ENCODE measurements at regions not wholly inside any gene's neighbourhood (a gene's known extent, or its start where the extent isn't known, plus 50 kb on each side); places are given as distances from the start of the nearest gene placed in this dataset.

DNA sequence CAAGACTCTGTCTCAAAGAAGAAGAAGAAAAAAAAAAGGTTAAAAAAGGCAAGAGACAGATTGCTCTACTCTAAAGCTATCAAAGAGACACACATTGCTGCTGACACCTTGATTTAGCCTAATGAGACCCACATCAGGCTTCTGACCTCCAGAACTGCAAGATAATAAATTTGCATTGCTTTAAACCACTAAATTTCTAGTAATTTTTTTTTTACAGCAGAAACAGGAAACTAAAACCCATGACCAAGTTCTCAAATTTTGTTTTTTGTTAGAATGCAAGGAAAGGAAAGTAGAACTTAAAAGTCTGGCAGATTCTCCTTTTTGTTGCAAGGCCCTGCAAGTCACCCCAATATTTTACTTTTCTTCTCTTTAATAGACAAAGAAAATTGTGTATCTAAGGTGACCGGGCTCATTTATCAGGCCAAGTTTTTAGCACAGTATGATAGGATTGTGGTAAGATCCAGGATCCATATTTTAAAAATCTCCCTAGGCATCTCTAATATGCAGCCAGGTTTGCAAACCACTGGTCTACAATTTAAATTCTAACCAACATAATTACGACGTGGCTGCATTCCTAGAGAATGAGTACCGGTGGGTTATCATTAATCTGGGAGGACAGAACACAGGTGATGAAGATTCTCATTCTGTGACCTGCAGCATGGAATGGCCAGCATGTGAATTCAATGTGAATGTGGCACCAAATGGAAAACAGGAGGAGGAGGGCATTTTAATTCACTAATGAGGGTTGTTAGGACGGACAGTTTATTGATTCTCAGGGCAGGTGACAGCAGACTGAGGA lies 56.7 kb upstream of the MED4 start:
- peaks cover 0 to 4% (median 0%) of the 10 kb centered on the region in 5 donors for H3K4me1 ChIP-seq (ENCODE audit: control insufficient read depth in 5 of 5, insufficient read depth in 5 of 5, low read length in 5 of 5)
- TF ChIP-seq, protein P1, sequence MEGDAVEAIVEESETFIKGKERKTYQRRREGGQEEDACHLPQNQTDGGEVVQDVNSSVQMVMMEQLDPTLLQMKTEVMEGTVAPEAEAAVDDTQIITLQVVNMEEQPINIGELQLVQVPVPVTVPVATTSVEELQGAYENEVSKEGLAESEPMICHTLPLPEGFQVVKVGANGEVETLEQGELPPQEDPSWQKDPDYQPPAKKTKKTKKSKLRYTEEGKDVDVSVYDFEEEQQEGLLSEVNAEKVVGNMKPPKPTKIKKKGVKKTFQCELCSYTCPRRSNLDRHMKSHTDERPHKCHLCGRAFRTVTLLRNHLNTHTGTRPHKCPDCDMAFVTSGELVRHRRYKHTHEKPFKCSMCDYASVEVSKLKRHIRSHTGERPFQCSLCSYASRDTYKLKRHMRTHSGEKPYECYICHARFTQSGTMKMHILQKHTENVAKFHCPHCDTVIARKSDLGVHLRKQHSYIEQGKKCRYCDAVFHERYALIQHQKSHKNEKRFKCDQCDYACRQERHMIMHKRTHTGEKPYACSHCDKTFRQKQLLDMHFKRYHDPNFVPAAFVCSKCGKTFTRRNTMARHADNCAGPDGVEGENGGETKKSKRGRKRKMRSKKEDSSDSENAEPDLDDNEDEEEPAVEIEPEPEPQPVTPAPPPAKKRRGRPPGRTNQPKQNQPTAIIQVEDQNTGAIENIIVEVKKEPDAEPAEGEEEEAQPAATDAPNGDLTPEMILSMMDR (IDR thresholded peaks at IDR 0.05; ENCODE audit: control extremely low read depth, extremely low read depth): no peak
- WGBS, 2 donors: 47 to 65% methylated on average over 5 of the region's 5 CpGs
- no peaks in the 10 kb centered on the region for H3K36me3 ChIP-seq (ENCODE audit: control insufficient read depth in 4 of 4, insufficient read depth in 4 of 4, low read length in 4 of 4)
- no peak overlapping the region for H3K4me3 ChIP-seq
- no peak for DNase-seq
- ATAC-seq (ENCODE audit: insufficient read depth, low FRiP score): no peak
- H3K27ac ChIP-seq (ENCODE audit: low read depth in 1 of 2, low read length in 1 of 2): no peak overlapping the region
- no peak overlapping the region for H3K9ac ChIP-seq (ENCODE audit: insufficient read depth in 1 of 2, low read length in 2 of 2)
- H3K9me3 ChIP-seq (ENCODE audit: control insufficient read depth in 4 of 4, insufficient read depth in 3 of 4, low read length in 3 of 4): peaks cover 0 to 2% (median 0%) of the 10 kb centered on the region in 4 donors
- H3K27me3 ChIP-seq (ENCODE audit: control insufficient read depth in 3 of 3, insufficient read depth in 3 of 3, low read length in 2 of 3): no peaks in the 10 kb centered on the region

DNA sequence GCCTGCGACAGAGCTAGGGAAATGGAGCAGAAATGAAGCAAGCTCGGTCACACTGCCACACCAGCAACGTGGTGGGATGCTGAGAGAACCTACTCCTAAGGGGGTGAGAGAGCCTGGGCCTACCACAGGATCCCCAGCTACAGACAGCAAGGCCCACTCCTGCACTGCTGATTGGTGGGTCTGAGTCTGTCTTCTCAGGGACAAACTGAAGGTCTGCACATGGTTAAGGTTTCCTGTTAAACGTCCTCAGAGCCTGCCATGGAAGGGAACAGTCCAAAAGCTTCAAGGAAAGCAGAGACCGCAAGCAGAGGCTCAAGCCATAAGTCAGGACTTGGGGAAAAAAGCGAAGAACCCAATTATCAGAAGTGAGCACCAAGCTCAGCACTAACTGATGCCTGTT lies 53.5 kb upstream of the MED4 start:
- TF ChIP-seq, protein P1 (IDR thresholded peaks at IDR 0.05; ENCODE audit: control extremely low read depth, extremely low read depth): no peak
- Histone ChIP-seq H3K27ac (ENCODE audit: low read depth in 1 of 2, low read length in 1 of 2) (no peak overlapping the region), H3K36me3 (ENCODE audit: control insufficient read depth in 4 of 4, insufficient read depth in 4 of 4, low read length in 4 of 4) (no peaks in the 10 kb centered on the region), H3K27me3 (ENCODE audit: control insufficient read depth in 3 of 3, insufficient read depth in 3 of 3, low read length in 2 of 3) (no peaks in the 10 kb centered on the region), H3K9ac (ENCODE audit: insufficient read depth in 1 of 2, low read length in 2 of 2) (no peak overlapping the region), H3K9me3 (ENCODE audit: control insufficient read depth in 4 of 4, insufficient read depth in 3 of 4, low read length in 3 of 4) (peaks cover 0 to 2% (median 0%) of the 10 kb centered on the region in 4 donors), H3K4me3 (no peak overlapping the region), H3K4me1 (ENCODE audit: control insufficient read depth in 5 of 5, insufficient read depth in 5 of 5, low read length in 5 of 5) (peaks cover 0 to 4% (median 0%) of the 10 kb centered on the region in 5 donors)
- WGBS, 2 donors: 53 to 73% methylated on average over 6 of the region's 6 CpGs
- no peak for ATAC-seq (ENCODE audit: insufficient read depth, low FRiP score)
- DNase-seq: no peak

DNA sequence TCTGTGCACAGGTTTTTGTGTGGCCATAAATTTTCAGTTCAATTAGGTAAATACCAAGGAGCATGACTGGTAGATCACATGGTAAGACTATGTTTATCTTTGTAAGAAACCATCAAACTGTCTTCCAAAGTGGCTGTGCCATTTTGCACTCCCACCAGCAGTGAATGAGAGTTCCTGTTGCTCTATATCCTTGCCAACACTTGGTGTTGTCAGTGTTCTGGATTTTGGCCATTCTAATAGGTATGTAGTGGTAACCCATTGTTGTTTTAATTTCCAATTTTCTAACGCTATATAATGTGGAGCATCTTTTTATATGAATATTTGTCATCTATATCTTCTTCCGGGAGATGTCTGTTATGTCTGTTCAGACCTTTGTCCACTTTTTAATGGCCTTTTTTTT lies 51.7 kb upstream of the MED4 start:
- no peak for DNase-seq
- Histone ChIP-seq H3K9me3 (ENCODE audit: control insufficient read depth in 4 of 4, insufficient read depth in 3 of 4, low read length in 3 of 4) (peaks cover 0 to 2% (median 0%) of the 10 kb centered on the region in 4 donors), H3K27me3 (ENCODE audit: control insufficient read depth in 3 of 3, insufficient read depth in 3 of 3, low read length in 2 of 3) (no peaks in the 10 kb centered on the region), H3K36me3 (ENCODE audit: control insufficient read depth in 4 of 4, insufficient read depth in 4 of 4, low read length in 4 of 4) (no peaks in the 10 kb centered on the region), H3K27ac (ENCODE audit: low read depth in 1 of 2, low read length in 1 of 2) (no peak overlapping the region), H3K9ac (ENCODE audit: insufficient read depth in 1 of 2, low read length in 2 of 2) (no peak overlapping the region), H3K4me3 (no peak overlapping the region), H3K4me1 (ENCODE audit: control insufficient read depth in 5 of 5, insufficient read depth in 5 of 5, low read length in 5 of 5) (peaks cover 0 to 4% (median 0%) of the 10 kb centered on the region in 5 donors)
- TF ChIP-seq, protein P1 (IDR thresholded peaks at IDR 0.05; ENCODE audit: control extremely low read depth, extremely low read depth): no peak
- ATAC-seq (ENCODE audit: insufficient read depth, low FRiP score): no peak
- WGBS, 2 donors: 96 to 97% methylated on average over 2 of the region's 2 CpGs

Measured in lung (tissue), 11 donors.